ENCODE measurements at regions not wholly inside any gene's neighbourhood (a gene's known extent, or its start where the extent isn't known, plus 50 kb on each side); places are given as distances from the start of the nearest gene placed in this dataset.
"Not testable (repeated sequence)": the region's sequence is repeated elsewhere in the genome, so short reads cannot be mapped to it uniquely, and the experiment has no call there.

DNA sequence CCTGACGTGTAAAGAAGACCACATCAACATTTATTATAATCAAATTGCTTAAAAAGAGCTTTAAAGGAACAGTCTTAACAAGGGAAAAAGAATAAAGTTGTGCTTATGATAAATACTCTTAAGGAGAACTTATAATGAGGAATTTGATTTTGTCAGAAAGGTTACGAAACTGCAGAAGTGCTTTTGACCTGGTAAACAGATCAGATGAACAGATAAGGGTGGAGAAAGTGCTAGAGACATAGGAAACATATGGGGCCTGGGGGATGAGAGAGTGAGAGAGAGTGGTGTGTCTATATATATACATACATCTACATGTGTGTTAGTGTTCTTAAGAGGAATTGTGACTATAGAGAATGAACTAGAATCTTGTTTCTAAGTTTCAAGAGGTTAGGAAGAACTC, 186.2 kb upstream of the GJE1 start:
- H3K27ac Mint-ChIP-seq, result no peak overlapping the region

DNA sequence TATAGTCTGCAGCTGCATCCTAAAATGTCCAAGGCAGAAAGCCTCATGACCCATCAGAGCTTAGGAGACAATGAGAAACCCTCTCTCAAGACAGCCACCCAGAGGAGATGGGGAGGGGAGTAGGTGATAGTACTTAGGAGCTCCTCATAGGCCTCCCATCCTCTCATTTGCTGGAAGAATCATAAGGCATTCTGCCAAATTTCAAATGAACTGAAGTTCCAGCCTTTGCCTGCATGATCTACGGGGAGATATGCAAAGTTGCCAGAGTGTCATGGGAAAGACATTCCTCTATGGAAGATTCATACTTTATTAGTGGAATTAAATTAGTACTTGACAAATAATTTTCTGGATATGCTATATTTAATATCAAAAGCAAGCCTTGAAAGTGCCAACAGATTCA, 194.1 kb upstream of the GJE1 start:
- Histone ChIP-seq H3K36me3 (ENCODE audit: control insufficient read depth, insufficient read depth, low read length) (no peaks in the 10 kb centered on the region), H3K27ac (ENCODE audit: low read depth, low read length) (no peak overlapping the region), H3K9me3 (ENCODE audit: control insufficient read depth, low read length) (peaks cover 6% of the 10 kb centered on the region), H3K4me3 (ENCODE audit: low read length) (no peak overlapping the region), H3K9ac (ENCODE audit: extremely low read depth, low read length, poor library complexity, severe bottlenecking) (no peak overlapping the region), H3K4me1 (ENCODE audit: control insufficient read depth, insufficient read depth, low read length) (no peaks in the 10 kb centered on the region), H3K27me3 (ENCODE audit: control insufficient read depth, insufficient read depth, low read length, poor library complexity, severe bottlenecking) (no peaks in the 10 kb centered on the region)
- Mint-ChIP-seq H3K27ac (no peak overlapping the region), H3K4me3 (no peak overlapping the region), H3K27me3 (ENCODE audit: insufficient read depth) (no peaks in the 10 kb centered on the region), H3K36me3 (ENCODE audit: low read depth) (peaks cover 2% of the 10 kb centered on the region), H3K4me1 (no peaks in the 10 kb centered on the region), H3K9me3 (peaks cover 28% of the 10 kb centered on the region)
- no peak for DNase-seq
- TF ChIP-seq, protein P1, sequence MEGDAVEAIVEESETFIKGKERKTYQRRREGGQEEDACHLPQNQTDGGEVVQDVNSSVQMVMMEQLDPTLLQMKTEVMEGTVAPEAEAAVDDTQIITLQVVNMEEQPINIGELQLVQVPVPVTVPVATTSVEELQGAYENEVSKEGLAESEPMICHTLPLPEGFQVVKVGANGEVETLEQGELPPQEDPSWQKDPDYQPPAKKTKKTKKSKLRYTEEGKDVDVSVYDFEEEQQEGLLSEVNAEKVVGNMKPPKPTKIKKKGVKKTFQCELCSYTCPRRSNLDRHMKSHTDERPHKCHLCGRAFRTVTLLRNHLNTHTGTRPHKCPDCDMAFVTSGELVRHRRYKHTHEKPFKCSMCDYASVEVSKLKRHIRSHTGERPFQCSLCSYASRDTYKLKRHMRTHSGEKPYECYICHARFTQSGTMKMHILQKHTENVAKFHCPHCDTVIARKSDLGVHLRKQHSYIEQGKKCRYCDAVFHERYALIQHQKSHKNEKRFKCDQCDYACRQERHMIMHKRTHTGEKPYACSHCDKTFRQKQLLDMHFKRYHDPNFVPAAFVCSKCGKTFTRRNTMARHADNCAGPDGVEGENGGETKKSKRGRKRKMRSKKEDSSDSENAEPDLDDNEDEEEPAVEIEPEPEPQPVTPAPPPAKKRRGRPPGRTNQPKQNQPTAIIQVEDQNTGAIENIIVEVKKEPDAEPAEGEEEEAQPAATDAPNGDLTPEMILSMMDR (conservative IDR thresholded peaks at IDR 0.05), result no peak
- WGBS, 2 experiments (ENCODE audit: insufficient coverage in 1 of 2, insufficient read length in 1 of 2), result 50% methylated on average over 1 of the region's 1 CpG; no CpG with 5 or more reads in 1 of the 2 experiments

More for the DNA sequence above, 186.2 kb upstream of the GJE1 start:
- Histone ChIP-seq H3K27me3 (ENCODE audit: control insufficient read depth, insufficient read depth, low read length, poor library complexity, severe bottlenecking) (no peaks in the 10 kb centered on the region), H3K27ac (ENCODE audit: low read depth, low read length) (no peak overlapping the region), H3K9ac (ENCODE audit: extremely low read depth, low read length, poor library complexity, severe bottlenecking) (no peak overlapping the region), H3K4me1 (ENCODE audit: control insufficient read depth, insufficient read depth, low read length) (no peaks in the 10 kb centered on the region), H3K9me3 (ENCODE audit: control insufficient read depth, low read length) (no peaks in the 10 kb centered on the region), H3K36me3 (ENCODE audit: control insufficient read depth, insufficient read depth, low read length) (no peaks in the 10 kb centered on the region), H3K4me3 (ENCODE audit: low read length) (no peak overlapping the region)
- Mint-ChIP-seq H3K4me3 (no peak overlapping the region), H3K36me3 (ENCODE audit: low read depth) (peaks cover 3% of the 10 kb centered on the region), H3K4me1 (no peaks in the 10 kb centered on the region), H3K9me3 (peaks cover 28% of the 10 kb centered on the region), H3K27me3 (ENCODE audit: insufficient read depth) (no peaks in the 10 kb centered on the region)
- TF ChIP-seq, protein P1 (conservative IDR thresholded peaks at IDR 0.05), result no peak
- WGBS, 2 experiments (ENCODE audit: insufficient coverage in 1 of 2, insufficient read length in 1 of 2), result 88 to 100% methylated on average over 1 to 2 of the region's 2 CpGs
- DNase-seq, result no peak

DNA sequence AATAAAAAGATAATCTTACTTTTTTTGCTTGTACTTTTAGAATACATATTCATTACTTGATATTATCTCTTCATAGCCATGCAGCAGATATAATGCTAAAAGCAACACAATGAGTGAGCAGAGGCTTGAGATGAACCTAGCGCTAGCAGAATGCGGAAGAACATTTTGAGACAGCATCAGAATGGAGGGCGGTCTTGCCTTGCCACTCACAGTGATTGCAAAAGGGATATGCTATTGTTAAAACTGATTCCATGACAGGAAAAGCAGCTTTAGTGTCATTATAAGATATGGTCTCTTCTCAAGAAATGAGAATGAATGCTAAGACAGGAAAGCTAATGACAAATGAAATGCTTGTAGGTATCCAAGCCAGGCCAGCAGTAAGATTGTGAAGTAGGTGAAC, 200.0 kb upstream of the GJE1 start:
- no peaks in the 10 kb centered on the region for H3K4me1 ChIP-seq (ENCODE audit: control insufficient read depth, insufficient read depth, low read length)
- no peaks in the 10 kb centered on the region for H3K36me3 Mint-ChIP-seq (ENCODE audit: low read depth)
- 74 to 84% methylated on average over 3 of the region's 3 CpGs for WGBS, 2 experiments (ENCODE audit: insufficient coverage in 1 of 2, insufficient read length in 1 of 2)
- no peaks in the 10 kb centered on the region for H3K9me3 Mint-ChIP-seq
- no peaks in the 10 kb centered on the region for H3K27me3 ChIP-seq (ENCODE audit: control insufficient read depth, insufficient read depth, low read length, poor library complexity, severe bottlenecking)
- H3K27ac ChIP-seq (ENCODE audit: low read depth, low read length), result no peak overlapping the region
- no peaks in the 10 kb centered on the region for H3K9me3 ChIP-seq (ENCODE audit: control insufficient read depth, low read length)
- no peak overlapping the region for H3K9ac ChIP-seq (ENCODE audit: extremely low read depth, low read length, poor library complexity, severe bottlenecking)
- H3K4me1 Mint-ChIP-seq, result no peaks in the 10 kb centered on the region
- TF ChIP-seq, protein P1 (conservative IDR thresholded peaks at IDR 0.05), result no peak
- no peak for DNase-seq
- H3K4me3 Mint-ChIP-seq, result no peak overlapping the region
- no peaks in the 10 kb centered on the region for H3K36me3 ChIP-seq (ENCODE audit: control insufficient read depth, insufficient read depth, low read length)
- no peak overlapping the region for H3K27ac Mint-ChIP-seq
- no peak overlapping the region for H3K4me3 ChIP-seq (ENCODE audit: low read length)
- no peaks in the 10 kb centered on the region for H3K27me3 Mint-ChIP-seq (ENCODE audit: insufficient read depth)

DNA sequence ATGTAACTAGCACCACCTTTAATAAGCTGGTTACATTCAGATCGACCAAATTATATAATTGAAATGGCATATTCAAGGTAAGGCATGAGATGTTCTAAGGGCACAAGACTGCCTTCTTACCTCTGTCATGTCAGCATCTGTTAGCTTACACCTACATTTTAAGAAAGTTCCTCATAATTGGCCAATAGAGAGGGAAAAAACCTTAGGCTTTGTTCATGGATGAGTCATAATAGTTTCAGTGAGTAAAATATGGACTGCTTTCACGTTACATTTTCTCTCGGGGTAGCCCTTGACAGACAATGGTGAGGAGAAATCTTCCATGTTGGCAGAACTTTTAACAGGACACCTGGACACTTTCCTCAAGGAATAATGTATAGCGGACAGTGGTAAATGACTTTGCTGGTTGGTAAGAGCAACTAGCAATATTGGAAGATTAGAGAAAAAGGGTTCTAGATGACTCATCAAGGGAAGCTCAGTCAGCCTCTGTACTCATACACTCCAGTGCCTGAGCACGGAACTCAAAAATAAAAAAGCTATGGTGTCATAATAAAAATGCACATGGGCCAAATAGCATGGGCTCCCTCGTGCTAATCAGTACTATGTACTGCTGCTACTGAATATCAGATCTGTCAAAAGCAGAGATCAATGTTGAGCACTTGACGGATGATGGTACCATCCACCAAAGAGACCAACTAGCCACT, 206.4 kb upstream of the GJE1 start:
- H3K9me3 ChIP-seq (ENCODE audit: control insufficient read depth, low read length); H3K36me3 Mint-ChIP-seq (ENCODE audit: low read depth); H3K36me3 ChIP-seq (ENCODE audit: control insufficient read depth, insufficient read depth, low read length); H3K4me3 ChIP-seq (ENCODE audit: low read length); DNase-seq; H3K4me3 Mint-ChIP-seq; H3K9ac ChIP-seq (ENCODE audit: extremely low read depth, low read length, poor library complexity, severe bottlenecking); H3K27ac Mint-ChIP-seq; H3K9me3 Mint-ChIP-seq; H3K27me3 Mint-ChIP-seq (ENCODE audit: insufficient read depth); H3K27ac ChIP-seq (ENCODE audit: low read depth, low read length); H3K4me1 ChIP-seq (ENCODE audit: control insufficient read depth, insufficient read depth, low read length); H3K27me3 ChIP-seq (ENCODE audit: control insufficient read depth, insufficient read depth, low read length, poor library complexity, severe bottlenecking); H3K4me1 Mint-ChIP-seq: not testable (repeated sequence)
- 60 to 79% methylated on average over 1 to 3 of the region's 7 CpGs for WGBS, 2 experiments (ENCODE audit: insufficient coverage in 1 of 2, insufficient read length in 1 of 2)

Measured in endodermal cell (in vitro differentiated cells).